IMR-90 (cell line): ENCODE measurements at regions not wholly inside any gene's neighbourhood (a gene's known extent, or its start where the extent isn't known, plus 50 kb on each side); places are given as distances from the start of the nearest gene placed in this dataset.

ENCODE experiments used
- ATAC-seq: fragments of 200-7000 bp; cut with Tn5 transposase; 2 replicates; pipeline ENCODE4 v1.9.1; 2020; ENCODE audit warnings: low read depth, mild to moderate bottlenecking, moderate library complexity
- BruUV-seq: library from RNA; stranded (reverse); fragments of 400-500 nt; replicated peaks from 2 replicates; lab custom pipeline; 2021; lab: Mats Ljungman, UMichigan
- CTCF ChIA-PET: fragments of 300-600 bp; formaldehyde crosslinking; extraction: SDS; loops from one replicate; lab custom pipeline; 2021; ENCODE audit warnings: antibody characterized with exemption; lab: Yijun Ruan, JAX
- POLR2A ChIA-PET: fragments of 300-600 bp; sonication (Branson Sonifier 250); formaldehyde crosslinking; loops from one replicate; lab custom pipeline; 2022; ENCODE audit warnings: antibody characterized with exemption; ENCODE audit not compliant: unreplicated experiment; lab: Charles Lee
- DNase-seq: peaks from one replicate; pipeline ENCODE4 v3.0.0; 2013
- H2AFZ ChIP-seq: replicated peaks from 2 replicates; pipeline ENCODE3; 2013; ENCODE audit warnings: low read length, mild to moderate bottlenecking; ENCODE audit not compliant: poor library complexity
- H2AK5ac ChIP-seq: 2 replicates; pipeline ENCODE4 v1.6.1; 2013; ENCODE audit warnings: low read depth, low read length, inconsistent platforms
- H2AK9ac ChIP-seq: replicated peaks from 2 replicates; pipeline ENCODE3; 2013; ENCODE audit warnings: mild to moderate bottlenecking, low read depth, low read length, moderate library complexity; ENCODE audit not compliant: poor library complexity
- H2BK120ac ChIP-seq: 2 replicates; pipeline ENCODE4 v1.6.1; 2013; ENCODE audit warnings: low read depth, low read length, inconsistent platforms
- H2BK15ac ChIP-seq: 3 replicates; pipeline ENCODE4 v1.6.1; 2013; ENCODE audit warnings: low read depth, low read length, inconsistent platforms
- H2BK20ac ChIP-seq: 2 replicates; pipeline ENCODE4 v1.6.1; 2013; ENCODE audit warnings: low read depth, mild to moderate bottlenecking, inconsistent platforms, low read length, moderate library complexity
- H2BK5ac ChIP-seq: 2 replicates; pipeline ENCODE4 v1.6.1; 2013; ENCODE audit warnings: mild to moderate bottlenecking, low read depth, low read length, inconsistent platforms; ENCODE audit not compliant: poor library complexity, severe bottlenecking
- H3K14ac ChIP-seq: replicated peaks from 2 replicates; pipeline ENCODE4 v1.6.1; 2013; ENCODE audit warnings: low read depth, low read length, inconsistent platforms
- H3K18ac ChIP-seq: 2 replicates; pipeline ENCODE4 v1.6.1; 2013; ENCODE audit warnings: low read depth, low read length, control low read depth
- H3K23ac ChIP-seq: 2 replicates; pipeline ENCODE4 v1.6.1; 2013; ENCODE audit warnings: low read depth, low read length, inconsistent platforms
- H3K27ac ChIP-seq: 2 replicates; pipeline ENCODE4 v1.5.1; 2013; ENCODE audit warnings: mild to moderate bottlenecking, control low read depth, low read length; ENCODE audit not compliant: insufficient read depth
- H3K27me3 ChIP-seq: 2 replicates; pipeline ENCODE4 v1.6.1; 2013; ENCODE audit warnings: low read length; ENCODE audit not compliant: control insufficient read depth, insufficient read depth
- H3K36me3 ChIP-seq: 2 replicates; pipeline ENCODE4 v1.6.1; 2013; ENCODE audit warnings: low read length, mixed read lengths; ENCODE audit not compliant: control insufficient read depth, insufficient read depth
- H3K4ac ChIP-seq: 2 replicates; pipeline ENCODE4 v1.6.1; 2013; ENCODE audit warnings: low read depth, low read length, inconsistent platforms
- H3K4me1 ChIP-seq: 2 replicates; pipeline ENCODE4 v1.6.1; 2013; ENCODE audit warnings: low read length, mixed read lengths; ENCODE audit not compliant: control insufficient read depth, insufficient read depth
- H3K4me2 ChIP-seq: 2 replicates; pipeline ENCODE4 v1.6.1; 2013; ENCODE audit warnings: low read depth, mild to moderate bottlenecking, control low read depth, low read length, moderate library complexity
- H3K4me3 ChIP-seq: 2 replicates; pipeline ENCODE4 v1.5.1; 2013; ENCODE audit warnings: low read depth, mild to moderate bottlenecking, control low read depth, low read length, moderate library complexity; ENCODE audit not compliant: insufficient read depth
- H3K56ac ChIP-seq: 2 replicates; pipeline ENCODE4 v1.6.1; 2013; ENCODE audit warnings: low read length, inconsistent platforms; ENCODE audit not compliant: insufficient read depth; ENCODE audit errors: extremely low read depth
- H3K79me1 ChIP-seq, 2 experiments: 2 replicates each; pipeline ENCODE4 v1.6.1; 2013; ENCODE audit warnings: low read length in 2 of 2, inconsistent platforms in 1 of 2, low read depth in 1 of 2
- H3K9ac ChIP-seq: 2 replicates; pipeline ENCODE4 v1.6.1; 2013; ENCODE audit warnings: low read depth, low read length, control low read depth
- H3K9me1 ChIP-seq: 2 replicates; pipeline ENCODE4 v1.6.1; 2013; ENCODE audit warnings: low read length, inconsistent platforms; ENCODE audit not compliant: insufficient read depth
- H3K9me3 ChIP-seq: 2 replicates; pipeline ENCODE4 v1.6.1; 2013; ENCODE audit warnings: low read length; ENCODE audit not compliant: control insufficient read depth, insufficient read depth
- H4K20me1 ChIP-seq: 2 replicates; pipeline ENCODE4 v1.6.1; 2013; ENCODE audit warnings: low read length, inconsistent platforms; ENCODE audit not compliant: insufficient read depth
- H4K5ac ChIP-seq: 2 replicates; pipeline ENCODE4 v1.6.1; 2013; ENCODE audit warnings: mild to moderate bottlenecking, low read depth, low read length, control low read depth
- H4K8ac ChIP-seq, 2 experiments: 2 replicates each; pipeline ENCODE4 v1.6.1; 2013; ENCODE audit warnings: low read depth in 2 of 2, low read length in 2 of 2, control low read depth in 1 of 2, inconsistent platforms in 1 of 2
- H4K91ac ChIP-seq: 2 replicates; pipeline ENCODE4 v1.6.1; 2013; ENCODE audit warnings: low read depth, low read length, inconsistent platforms; ENCODE audit not compliant: insufficient read depth
- BHLHE40 ChIP-seq: fragments of 150-350 bp; IDR thresholded peaks from 2 replicates; pipeline ENCODE4 v1.6.1; 2016; ENCODE audit warnings: mild to moderate bottlenecking, low read depth, low read length
- FOS ChIP-seq: fragments of 150-350 bp; IDR thresholded peaks from 2 replicates; pipeline ENCODE4 v1.6.1; 2016; ENCODE audit warnings: low read depth, low read length
- POLR2A ChIP-seq: IDR thresholded peaks from 2 replicates; pipeline ENCODE4 v1.6.1; 2012; ENCODE audit warnings: mild to moderate bottlenecking, low read depth, low read length
- SMC3 ChIP-seq: fragments of 150-350 bp; IDR thresholded peaks from 2 replicates; pipeline ENCODE4 v1.6.1; 2016; ENCODE audit warnings: low read depth, mild to moderate bottlenecking, antibody characterized with exemption, low read length, moderate library complexity
- WGBS, 2 experiments: methylation state at CpG; one replicate each; pipeline versions ENCODE4 v1.1.5 to v1.1.7; 2013; ENCODE audit warnings: missing lambda C conversion rate in 2 of 2; ENCODE audit not compliant: insufficient read length in 1 of 2; ENCODE audit errors: extremely low coverage in 2 of 2; 5-methylcytosine and 5-hydroxymethylcytosine counted together
- dilution Hi-C: fragments of 300-500 bp; cut with HindIII; formaldehyde crosslinking; loops from one replicate; pipeline ENCODE4 v1.14.3; 2018; ENCODE audit warnings: low sequenced_read_pairs; ENCODE audit not compliant: unreplicated experiment
- in situ Hi-C: fragments of 300-500 bp; cut with MboI; formaldehyde crosslinking; loops from 3 replicates; pipeline ENCODE4 v1.14.3; 2019; ENCODE audit warnings: low sequenced_read_pairs, inconsistent platforms, mixed read lengths
- intact Hi-C: fragments of 100-400 bp; cut with micrococcal nuclease; formaldehyde crosslinking; loops from 2 replicates; pipeline ENCODE4 v1.10.0; 2022

GRCh38 chr4:30881985-30882384 is 161.8 kb downstream of the PCDH7 start:
- H3K9ac ChIP-seq: no peak overlapping the region
- H2BK15ac ChIP-seq: no peak overlapping the region
- H3K27me3 ChIP-seq: no peaks in the 10 kb centered on the region
- dilution Hi-C loops: no loop called here
- ChIA-PET POLR2A (no interaction called here), CTCF (no interaction called here)
- no CpG with 5 or more reads among the region's 2 CpGs for WGBS, 2 experiments
- no peak overlapping the region for H3K27ac ChIP-seq
- TF ChIP-seq SMC3: no peak
- TF ChIP-seq POLR2A: no peak
- TF ChIP-seq FOS: no peak
- no peak for TF ChIP-seq BHLHE40
- DNase-seq (no peak), ATAC-seq (no peak)
- H3K18ac ChIP-seq: no peak overlapping the region
- H4K20me1 ChIP-seq: no peaks in the 10 kb centered on the region
- H3K14ac ChIP-seq: no peak overlapping the region
- intact Hi-C loops: no loop called here
- no peak overlapping the region for H2BK120ac ChIP-seq
- in situ Hi-C loops: no loop called here
- H4K8ac ChIP-seq: no peak overlapping the region
- H3K4me3 ChIP-seq: no peak overlapping the region
- no peak overlapping the region for H3K4me2 ChIP-seq
- no TSS peak for BruUV-seq
- H2BK20ac ChIP-seq: no peak overlapping the region
- H3K4ac ChIP-seq: no peak overlapping the region
- no peak overlapping the region for H2AK5ac ChIP-seq
- no peak overlapping the region for H4K5ac ChIP-seq
- H3K9me3 ChIP-seq: no peaks in the 10 kb centered on the region
- H4K91ac ChIP-seq: no peak overlapping the region
- no peak overlapping the region for H2AK9ac ChIP-seq
- H3K9me1 ChIP-seq: no peaks in the 10 kb centered on the region
- H3K36me3 ChIP-seq: no peaks in the 10 kb centered on the region
- H2AFZ ChIP-seq: no peak overlapping the region
- H2BK5ac ChIP-seq: no peak overlapping the region
- H3K56ac ChIP-seq: no peak overlapping the region
- no peaks in the 10 kb centered on the region for H3K4me1 ChIP-seq
- no peaks in the 10 kb centered on the region; a peak in 1 of 4 replicates for H3K79me1 ChIP-seq
- no peak overlapping the region for H3K23ac ChIP-seq
